ENCODE measurements at regions not wholly inside any gene's neighbourhood (a gene's known extent, or its start where the extent isn't known, plus 50 kb on each side); places are given as distances from the start of the nearest gene placed in this dataset.

DNA sequence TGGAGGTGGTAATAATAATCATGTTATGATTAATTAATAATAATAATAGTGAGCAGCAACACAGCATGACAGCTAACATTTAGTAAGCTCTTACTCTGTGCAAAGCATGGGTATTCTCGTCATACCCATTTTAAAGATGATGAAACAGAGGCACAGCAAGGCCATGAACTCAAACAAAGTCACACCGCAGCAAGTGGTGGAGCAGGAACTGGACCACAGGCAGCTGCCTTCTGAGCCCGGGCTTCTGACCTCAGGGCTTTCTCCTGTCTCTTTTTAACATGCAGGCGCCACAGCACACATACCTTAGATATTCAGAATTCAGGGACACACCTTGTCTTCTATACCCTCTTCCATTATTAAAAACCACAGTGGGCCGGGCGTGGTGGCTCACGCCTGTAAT, 50.7 kb upstream of the SPATA12 start:
- no peak for DNase-seq

DNA sequence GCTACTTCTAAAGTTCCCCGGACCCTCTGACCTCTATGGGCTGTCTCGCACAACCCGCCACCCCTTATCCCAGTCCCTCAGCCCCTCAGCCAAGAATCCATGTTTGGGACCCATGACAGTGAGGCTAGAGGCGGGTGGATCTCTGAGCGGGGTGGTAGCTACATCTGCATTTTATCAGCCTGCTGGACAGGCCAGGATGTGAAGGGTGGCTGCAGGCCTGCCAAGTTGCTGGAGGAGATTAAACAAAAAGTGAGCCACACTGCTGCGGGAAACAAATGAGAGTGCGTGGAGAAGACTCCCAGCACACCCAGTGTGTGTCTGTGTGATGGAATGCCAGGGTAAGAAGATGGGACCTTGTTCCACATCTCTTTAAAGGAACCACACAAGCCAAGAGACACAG, 51.1 kb upstream of the SPATA12 start:
- no peak for DNase-seq

DNA sequence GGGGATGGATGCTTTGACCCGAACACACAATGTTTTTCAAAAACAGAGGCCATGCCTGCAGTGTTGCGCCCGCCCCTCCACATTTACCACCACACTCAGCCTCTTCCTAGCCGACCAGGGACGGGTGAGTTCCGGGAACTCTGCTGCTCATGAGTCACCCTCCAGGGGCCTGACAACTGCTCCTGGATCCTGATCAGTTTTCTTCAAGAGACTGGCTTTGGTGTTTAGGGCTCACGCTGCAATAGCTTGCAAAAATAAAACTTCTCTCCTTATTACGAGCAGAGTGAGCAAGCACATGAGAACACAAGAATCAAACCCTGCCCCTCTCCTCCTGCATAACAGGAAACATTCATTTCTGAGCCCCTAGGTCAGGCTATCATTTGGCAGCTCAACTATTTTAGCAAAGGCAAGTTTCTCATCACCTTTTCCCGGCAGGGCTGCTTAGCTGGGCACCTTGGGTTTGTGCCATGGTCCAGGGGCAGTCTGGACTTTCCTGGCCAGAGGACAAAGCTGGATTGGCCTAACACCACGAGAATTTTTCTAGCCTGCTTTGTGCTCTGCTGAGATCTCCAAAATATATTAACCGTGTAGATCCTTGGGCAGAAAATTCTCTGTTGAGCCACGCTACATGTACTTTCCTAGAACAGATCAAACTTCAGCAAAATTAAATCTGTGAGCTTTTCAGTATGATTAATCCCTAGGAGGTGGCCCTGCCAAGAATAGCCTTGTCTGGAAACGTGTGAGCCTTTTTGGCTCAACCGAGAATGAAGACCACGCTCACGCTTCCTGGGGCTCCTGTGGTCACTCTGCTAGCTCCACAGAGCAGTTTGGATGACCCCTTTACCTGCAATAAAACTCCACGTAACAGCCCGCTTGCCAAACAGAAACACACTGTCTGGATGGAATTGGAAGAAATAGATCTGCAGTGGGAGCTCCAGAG, 52.7 kb upstream of the SPATA12 start:
- peak in 1 of 2 donors; percentile 17 for DNase-seq

DNA sequence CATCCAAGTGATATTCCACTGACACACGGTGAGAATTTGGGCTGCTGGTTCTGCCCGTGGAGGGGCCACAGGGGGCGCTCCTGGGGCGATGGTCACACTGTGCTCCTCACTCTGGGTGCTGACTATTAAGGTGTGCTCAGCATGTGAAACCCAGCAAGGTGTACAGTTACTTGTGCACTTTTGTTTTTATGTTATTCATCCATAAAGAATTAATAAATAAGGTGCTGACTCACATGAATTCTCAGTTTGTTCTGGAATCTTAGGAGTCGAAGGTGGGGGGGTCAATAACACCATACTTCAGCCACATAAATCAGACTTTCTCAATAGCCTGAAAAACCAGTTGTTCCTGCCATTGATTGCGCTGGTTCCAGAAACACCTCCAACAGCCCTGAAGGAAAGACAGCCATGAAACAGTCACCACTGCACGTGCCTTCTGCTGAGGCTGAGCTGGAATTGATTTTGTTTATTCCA, 53.5 kb upstream of the SPATA12 start:
- DNase-seq, result no peak

DNA sequence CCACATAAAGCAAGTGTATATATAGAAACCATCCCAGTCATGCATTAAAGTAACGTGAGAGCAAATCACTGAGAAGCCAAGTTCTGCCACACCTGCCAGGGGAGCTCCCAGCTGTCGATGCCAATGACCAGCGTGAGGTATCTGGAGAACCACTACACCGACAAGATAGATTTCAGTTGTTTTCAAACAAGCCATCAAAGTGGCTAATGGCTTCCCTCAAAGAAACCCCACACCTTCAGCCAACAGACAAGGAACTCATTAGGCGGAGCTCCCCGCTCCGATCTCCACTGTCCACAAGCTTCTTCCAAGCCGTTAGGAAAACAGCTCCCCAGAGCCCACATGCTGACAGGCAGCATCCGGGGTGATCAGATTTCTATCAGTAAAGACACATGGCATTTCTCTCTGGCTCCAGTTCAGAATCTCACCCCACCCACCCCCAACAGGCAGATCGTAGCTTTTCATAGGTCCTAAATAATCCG, 54.2 kb upstream of the SPATA12 start:
- no peak for DNase-seq

DNA sequence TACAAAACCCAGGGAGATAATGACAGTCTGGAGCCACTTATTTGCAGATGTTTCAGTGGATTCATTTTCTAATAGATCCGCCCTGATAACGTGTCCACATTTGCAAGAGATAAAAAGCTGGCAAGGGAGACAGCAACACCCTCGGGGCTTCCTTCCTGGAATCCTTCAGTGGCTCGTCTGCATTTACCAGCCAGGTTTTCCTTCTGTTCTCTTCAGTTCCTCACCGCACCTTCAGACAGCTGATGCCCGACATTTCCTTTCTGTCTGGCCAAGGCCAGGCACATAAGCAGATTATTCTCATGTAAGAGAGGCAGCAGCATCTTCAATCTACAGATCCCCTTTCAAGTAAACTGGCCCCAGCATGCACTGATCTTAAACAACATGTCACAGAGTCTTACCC, 56.2 kb upstream of the SPATA12 start:
- DNase-seq, result no peak

DNA sequence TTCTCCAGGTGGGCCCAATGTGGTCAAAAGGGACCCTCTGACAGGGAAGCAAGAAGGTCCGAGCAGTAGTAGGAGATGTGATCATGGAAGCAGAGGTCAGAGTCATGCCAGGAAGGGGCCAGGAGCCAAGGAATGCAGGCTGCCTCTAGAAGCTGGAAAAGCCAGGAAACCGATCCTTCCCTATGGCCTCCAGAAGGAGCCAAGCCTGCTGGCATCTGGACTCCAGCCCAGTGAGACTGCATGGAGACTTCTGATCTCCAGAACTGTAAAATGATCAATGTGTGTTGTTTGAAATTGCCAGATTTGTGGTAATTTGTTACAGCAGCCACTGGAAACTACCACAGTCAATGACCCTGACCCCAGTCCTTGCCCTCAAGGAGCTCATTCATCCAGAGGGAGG, 56.8 kb upstream of the SPATA12 start:
- no peak for DNase-seq

DNA sequence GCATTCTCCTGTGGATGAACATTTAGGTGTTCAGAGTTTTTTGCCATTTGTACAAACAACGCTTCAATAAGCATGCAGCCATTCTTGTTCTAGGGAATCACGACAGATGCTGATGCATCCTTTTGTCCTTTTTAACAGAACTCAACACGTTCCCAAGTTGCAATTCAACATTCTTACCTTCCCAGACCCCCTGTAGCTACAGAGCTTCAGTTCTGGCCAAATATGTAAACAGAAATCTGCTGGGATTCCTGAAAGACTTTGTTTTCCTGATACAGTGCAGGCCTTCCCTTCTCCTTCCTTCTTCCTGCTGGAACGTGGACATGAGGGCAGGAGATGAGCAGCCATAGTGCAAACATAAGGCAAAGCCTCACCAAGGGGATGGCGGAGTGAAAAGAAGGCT, 59.1 kb upstream of the SPATA12 start:
- no peak for DNase-seq

DNA sequence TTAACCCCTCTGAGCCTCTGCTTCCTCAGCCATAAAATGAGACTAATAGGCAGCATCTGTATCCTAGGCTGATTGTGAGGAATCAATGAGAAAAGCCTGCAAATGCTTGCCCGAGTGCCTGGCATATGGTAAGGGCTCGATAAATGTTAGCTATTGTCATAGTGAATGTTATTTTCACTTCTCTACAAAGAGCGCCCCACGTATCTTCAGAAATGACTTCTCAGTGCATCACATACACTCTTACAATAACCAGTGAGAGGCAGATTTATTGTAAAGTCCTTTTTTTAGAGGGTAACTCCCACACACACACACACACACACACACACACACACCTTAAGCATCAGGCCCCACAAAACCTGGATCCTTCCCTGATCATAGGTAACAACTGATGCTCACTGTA, 60.5 kb upstream of the SPATA12 start:
- DNase-seq, result no peak

DNA sequence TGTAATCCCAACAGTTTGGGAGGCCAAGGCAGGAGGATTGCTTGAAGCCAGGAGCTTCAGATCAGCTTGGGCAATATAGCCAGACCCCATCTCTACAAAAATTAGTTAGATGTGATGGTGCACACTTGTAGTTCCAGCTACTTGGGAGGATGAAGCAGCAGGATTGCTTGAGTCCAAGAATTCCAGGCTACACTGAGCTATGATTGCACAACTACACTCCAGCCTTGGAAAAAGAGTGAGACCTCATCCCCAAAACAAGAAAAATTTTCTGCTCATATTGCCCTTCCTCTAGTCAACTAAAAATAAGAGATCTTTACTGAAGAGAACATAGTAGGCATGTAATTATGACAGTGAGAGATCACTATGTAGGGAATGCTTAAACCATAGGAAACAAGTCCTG, 60.9 kb upstream of the SPATA12 start:
- no peak for DNase-seq

DNA sequence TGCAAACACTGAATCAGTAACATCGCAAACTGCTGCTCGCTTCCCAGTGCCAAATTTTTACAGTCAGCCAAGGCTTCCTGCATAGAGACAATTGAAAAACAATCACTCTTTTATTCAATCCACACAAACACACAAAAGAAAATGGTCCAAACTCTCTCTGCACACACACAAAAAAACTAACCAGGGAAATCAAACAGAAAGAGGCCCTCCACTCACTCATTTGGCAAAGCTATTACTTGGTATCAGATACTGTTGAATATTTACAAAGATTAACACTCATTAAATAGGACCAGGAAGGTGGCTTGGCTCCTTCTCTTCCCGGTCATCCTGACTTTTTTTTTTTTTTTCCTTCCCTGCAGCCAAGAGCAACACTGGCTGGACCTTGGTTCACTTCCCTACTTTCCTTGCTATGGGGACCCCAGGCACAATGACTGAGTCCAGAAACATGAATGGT, 62.4 kb upstream of the SPATA12 start:
- DNase-seq, result no peak

DNA sequence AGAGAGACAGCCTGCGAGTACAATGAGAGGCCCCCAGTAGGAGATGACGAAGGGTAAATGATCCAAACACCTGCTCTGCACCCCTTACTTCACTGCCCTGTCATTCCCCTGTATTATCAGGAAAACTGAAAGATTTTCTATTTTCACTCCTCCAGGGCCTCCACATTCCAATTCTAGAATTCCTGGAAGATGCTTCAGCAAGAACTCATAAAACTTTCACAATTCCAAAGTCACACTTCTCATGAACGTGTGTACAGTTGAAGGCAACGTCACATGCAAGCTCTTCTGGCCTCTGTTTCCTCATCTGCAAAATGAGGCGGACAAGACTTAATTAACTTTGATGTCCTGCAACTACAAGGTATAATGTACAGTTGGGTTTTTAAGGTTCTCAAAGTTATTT, 62.8 kb upstream of the SPATA12 start:
- no peak for DNase-seq

DNA sequence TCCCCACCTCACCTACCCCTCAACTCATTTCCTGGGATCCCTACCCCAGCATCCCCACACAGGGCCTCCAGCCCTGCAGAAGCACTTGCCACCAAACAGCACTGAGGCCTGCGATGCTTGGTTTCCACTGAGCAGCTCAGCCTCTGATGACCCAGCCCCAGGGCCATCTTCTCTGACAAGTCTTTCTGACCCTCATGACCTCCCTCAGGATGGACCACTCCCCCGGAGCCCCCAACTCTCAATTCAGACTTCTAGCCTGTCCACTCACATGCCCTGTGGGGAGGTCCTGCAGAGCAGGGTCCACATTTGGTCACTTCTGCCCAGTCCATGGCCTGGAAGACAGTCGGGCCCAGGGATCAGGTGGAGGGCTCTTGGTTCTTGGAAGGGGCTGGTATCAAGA, 63.4 kb upstream of the SPATA12 start:
- no peak for DNase-seq

DNA sequence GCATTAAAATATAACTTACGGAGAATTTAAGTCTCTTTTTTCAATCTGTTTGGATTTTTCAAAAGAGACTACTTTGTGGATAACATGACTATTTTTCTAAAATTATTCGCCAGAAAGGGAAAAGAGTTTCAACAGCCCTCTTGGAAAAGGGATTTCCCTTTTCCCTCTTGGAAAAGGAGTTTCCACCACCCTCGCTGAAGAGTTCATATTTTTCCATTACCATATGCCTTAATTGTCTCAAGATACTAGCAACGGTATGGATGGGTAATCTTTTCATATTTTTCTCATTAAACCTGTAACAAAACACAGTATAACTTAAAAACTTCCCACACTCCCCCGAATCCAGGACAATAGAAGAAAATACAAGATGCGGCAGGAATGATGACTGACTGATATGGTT, 66.1 kb upstream of the SPATA12 start:
- DNase-seq, result no peak

DNA sequence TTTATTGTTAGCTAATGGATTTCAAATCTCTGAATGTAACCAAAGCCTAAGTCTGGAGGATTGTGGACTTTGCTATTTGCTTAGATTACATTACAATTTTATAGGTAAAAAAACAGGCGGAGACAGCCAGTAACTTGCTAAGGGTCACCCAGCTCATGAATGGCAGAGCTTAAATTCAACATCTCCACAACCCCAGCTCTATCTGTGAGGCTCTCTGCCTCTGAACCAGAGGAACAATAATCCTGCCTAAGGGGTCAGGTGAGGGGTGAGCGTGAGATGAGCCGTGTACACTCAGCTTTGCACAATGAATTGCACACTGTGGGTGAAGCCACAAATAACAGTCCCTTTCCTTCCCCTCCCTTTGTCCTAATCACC, 69.8 kb upstream of the SPATA12 start:
- no peak for DNase-seq

DNA sequence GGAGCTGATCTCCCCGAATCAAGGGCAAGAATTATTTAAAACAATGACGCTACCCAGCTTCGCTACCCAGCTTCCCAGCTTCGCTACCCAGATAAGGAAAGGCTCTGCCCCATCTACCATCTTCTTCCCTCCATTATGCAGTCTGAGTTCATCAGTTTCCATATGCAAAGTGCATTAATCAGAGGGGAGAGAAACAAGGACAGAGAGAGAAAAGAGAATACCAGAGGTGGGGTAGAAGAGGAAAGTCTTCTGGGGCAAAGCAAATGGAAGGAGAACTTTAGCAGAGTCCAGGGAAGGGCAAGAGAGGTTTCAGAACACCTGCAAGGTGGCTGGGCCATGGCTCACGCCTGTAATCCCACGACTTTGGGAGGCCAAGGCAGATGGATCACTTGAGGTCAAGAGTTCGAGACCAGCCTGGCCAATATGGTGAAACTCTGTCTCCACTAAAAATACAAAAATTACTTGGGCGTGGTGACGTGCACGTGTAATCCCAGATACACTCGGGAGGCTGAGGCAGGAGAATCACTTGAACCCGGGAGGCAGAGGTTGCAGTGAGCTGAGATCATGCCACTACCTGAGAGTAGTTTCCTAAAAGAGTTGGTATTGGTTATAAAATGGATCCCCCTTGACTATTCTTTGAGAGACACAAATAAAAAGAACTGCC, 70.4 kb upstream of the SPATA12 start:
- DNase-seq, result no peak

DNA sequence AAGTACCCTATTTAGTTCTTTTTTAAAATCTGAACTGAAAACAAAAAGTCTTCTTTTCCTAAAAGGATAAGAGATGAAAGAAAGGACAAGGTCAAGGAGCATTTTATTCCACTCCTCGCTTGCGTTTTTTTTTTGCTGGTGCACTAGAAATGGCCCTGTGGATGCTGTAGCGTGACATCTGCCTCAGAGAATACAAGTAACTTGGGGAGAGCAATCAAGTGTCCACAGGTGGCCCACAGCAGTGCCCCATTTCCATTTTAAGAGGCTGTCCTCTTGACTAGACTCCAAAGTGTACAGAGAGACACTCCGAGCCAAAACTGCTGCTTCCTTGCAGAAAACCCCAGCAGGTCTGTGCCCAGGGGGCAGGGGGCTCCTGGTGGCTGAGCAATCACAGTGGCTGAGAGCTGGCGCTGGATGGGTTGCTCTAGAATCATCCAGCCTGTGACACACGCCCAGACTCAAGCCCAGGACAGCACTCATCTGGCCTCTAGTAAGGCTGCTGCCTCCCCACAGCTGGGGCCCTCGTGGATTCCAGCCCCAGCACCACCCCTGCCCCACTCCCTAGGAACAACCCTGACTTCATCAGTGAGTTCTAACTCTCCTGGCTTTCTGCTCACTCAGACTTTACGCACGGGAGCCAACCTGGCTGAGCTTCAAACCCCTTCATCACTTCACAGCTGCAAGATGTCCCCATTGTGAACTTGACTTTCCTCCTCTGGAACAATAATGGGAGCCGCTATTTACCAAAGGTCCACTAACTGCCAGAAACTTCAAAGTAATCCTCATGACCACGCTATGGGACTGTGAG, 71.1 kb upstream of the SPATA12 start:
- DNase-seq, result no peak

DNA sequence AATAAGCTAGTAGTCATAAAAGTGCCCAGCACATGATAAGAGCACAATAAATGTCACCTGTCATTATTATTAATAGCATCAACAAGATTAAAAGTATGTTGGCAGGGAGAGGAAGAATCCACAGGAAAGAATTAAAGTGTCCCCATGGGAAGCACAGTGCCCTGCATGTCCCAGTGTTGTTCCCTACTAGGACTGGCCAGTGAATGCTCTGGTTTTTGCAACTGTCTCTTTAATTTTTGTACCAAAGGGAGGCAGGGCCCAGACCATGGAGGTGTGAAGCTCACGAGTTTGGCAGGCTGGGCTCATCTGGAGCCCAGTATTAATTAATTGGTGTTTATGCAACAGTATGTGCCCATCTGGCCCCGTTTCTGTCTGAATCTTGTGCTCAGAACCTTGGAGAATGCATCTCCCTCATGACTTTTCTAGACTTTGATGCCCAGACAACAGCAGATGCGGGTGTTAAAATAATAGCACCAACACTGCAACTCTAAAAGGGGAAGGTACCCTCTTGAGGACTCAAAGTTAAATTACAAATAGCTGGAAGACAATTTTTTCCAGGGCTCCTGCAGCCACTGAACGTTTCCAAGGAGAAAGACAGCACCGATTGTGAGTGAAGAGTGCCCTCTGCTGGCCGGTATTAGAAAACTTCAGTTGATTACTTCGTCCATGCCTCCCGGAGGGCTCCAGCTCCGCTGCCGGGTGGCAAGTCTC, 71.9 kb upstream of the SPATA12 start:
- DNase-seq, result peak; percentile 60 to 75

DNA sequence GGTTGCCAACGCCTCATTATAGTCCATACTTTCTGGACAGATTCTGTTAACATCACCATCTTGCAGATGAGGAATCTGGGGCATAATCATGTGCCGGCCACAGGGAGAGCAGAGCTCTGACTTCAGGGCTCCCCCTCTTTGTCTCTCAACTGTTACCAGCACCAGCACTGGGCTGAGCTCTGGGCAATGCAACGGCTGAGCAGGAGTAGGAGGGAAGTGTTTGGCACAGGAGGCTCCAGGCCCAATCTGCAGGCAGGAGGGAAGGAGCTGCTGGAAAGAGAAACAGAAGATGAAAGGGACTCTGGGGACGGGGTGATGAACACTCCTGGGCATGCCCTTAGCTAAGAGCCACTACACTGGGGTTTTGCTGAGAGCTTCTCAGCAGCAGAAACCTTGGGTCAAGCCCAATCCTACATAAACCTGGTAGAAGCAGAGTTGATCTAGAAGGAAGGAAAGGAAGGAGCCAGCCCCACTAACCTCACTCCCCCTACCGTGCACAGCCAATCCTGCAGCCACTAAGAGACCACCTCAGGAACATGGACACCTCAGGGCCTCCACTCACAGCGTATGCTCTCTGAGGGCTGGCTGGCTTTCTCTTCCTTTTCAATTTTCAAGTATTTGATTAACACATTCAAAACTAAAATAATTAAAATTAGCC, 73.1 kb upstream of the SPATA12 start:
- peak in 1 of 2 donors; percentile 27 for DNase-seq

DNA sequence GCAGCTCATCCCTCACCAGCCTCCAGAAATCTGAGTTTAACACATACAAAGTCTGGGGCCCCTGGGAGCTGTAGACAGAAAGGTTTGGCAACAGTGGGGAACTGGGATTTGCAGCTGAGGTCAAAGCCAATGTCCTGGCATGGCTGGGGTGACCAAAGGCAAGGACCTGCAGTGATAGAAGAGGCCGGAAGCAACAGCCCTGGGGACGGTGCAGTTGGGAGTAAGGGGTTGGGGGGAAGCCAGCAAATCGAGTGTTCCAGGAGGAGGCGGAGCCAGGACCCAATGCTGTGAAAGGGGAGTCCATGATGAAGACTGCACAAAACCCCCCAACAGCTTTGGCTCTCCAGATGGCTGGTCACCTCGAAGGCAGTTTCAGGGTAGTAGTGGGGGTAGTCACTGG, 74.1 kb upstream of the SPATA12 start:
- DNase-seq, result no peak

DNA sequence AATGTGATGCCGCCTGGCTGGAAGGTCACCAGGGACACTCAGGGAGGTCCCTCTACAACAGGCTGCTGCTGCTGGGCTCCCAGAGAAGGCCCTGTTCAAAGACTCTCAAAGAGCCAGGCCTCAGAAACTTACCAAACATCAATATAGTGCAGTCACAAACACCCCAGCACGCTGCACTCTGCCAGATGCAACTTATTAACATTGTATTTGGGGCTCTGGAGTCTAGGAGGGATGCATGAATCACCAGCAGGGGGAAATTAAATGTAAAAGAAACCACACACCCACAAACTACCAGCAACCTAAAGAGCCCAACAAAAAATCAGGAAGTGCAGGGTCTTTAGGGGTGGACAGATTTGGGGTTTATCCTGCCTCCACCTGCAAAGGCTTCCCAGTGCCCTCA, 74.6 kb upstream of the SPATA12 start:
- no peak for DNase-seq

DNA sequence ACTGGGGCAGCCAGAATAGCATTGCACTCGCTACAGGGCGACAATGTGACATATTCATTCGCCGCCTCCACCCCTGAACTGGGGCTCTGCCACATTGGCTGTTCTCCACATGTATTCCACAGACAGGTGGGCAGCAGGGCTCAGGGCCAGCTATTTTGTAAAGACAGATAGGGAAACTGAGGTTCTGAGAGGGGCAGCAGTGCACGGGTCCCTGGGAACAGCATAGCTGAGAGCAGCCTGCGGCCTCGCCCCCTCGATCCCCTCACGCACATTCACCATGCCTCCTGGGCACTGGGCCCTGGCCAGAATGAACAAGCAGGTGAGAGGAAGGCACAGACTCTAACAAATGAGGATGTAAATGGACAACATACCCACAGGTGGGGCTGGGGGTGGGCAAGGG, 75.0 kb upstream of the SPATA12 start:
- DNase-seq, result no peak

Measured in CD4-positive, alpha-beta T cell treated with Interferon alpha-2 for 1 hour (primary cell).